ENCODE measurements at regions not wholly inside any gene's neighbourhood (a gene's known extent, or its start where the extent isn't known, plus 50 kb on each side); places are given as distances from the start of the nearest gene placed in this dataset.

GRCh38 chr3:193771011-193771652 lies 178.1 kb downstream of the OPA1 start:
- TF ChIP-seq POLR2AphosphoS5 (IDR thresholded peaks at IDR 0.05; ENCODE audit: low read depth, low read length) = no peak
- no peak for TF ChIP-seq POLR2A (IDR thresholded peaks at IDR 0.05; ENCODE audit: low read depth, low read length)
- no peak for TF ChIP-seq TAF1 (IDR thresholded peaks at IDR 0.05; ENCODE audit: borderline replicate concordance, low read depth, low read length)

All from GM12892 (cell line).